GM12878 (cell line): ENCODE measurements at regions not wholly inside any gene's neighbourhood (a gene's known extent, or its start where the extent isn't known, plus 50 kb on each side); places are given as distances from the start of the nearest gene placed in this dataset.

Experiments used
- CBFB ChIP-seq: IDR thresholded peaks from 2 replicates; pipeline ENCODE4 v1.6.1; 2016; ENCODE audit warnings: antibody characterized with exemption, low read depth
- CBX5 ChIP-seq: sonication (generic); IDR thresholded peaks from 2 replicates; pipeline ENCODE4 v1.6.1; 2016; ENCODE audit warnings: low read depth, moderate library complexity, mild to moderate bottlenecking, inconsistent platforms
- ESRRA ChIP-seq: IDR thresholded peaks from 2 replicates; pipeline ENCODE4 v1.6.1; 2012; ENCODE audit warnings: mild to moderate bottlenecking, low read length, improper control_type of control experiment
- IKZF1 ChIP-seq: fragments of 450-650 bp; conservative IDR thresholded peaks from 2 replicates; pipeline ENCODE4 v1.6.1; 2017; ENCODE audit warnings: antibody characterized with exemption, mild to moderate bottlenecking
- JUND ChIP-seq: IDR thresholded peaks from 2 replicates; pipeline ENCODE4 v1.6.1; 2012; ENCODE audit warnings: low read depth, mild to moderate bottlenecking, low read length, improper control_type of control experiment, moderate library complexity
- MTA2 ChIP-seq: fragments of 450-650 bp; IDR thresholded peaks from 2 replicates; pipeline ENCODE4 v1.6.1; 2016; ENCODE audit warnings: low read depth, mild to moderate bottlenecking, moderate library complexity
- NBN ChIP-seq: fragments of 450-650 bp; IDR thresholded peaks from 2 replicates; pipeline ENCODE4 v1.6.1; 2016
- NFYA ChIP-seq: IDR thresholded peaks from 2 replicates; pipeline ENCODE4 v1.6.1; 2011; ENCODE audit warnings: low read depth, mild to moderate bottlenecking, low read length, improper control_type of control experiment, borderline replicate concordance
- NFYB ChIP-seq: IDR thresholded peaks from 2 replicates; pipeline ENCODE4 v1.6.1; 2011; ENCODE audit warnings: low read depth, mild to moderate bottlenecking, low read length, improper control_type of control experiment, moderate library complexity; ENCODE audit not compliant: insufficient read depth
- NR2C1 ChIP-seq: fragments of 450-650 bp; IDR thresholded peaks from 2 replicates; pipeline ENCODE4 v1.6.1; 2017; ENCODE audit warnings: antibody characterized with exemption, mild to moderate bottlenecking, moderate library complexity
- PAX5 ChIP-seq: IDR thresholded peaks from 2 replicates; pipeline ENCODE4 v1.6.1; 2011; ENCODE audit warnings: low read depth, low read length, borderline replicate concordance
- POLR2AphosphoS2 ChIP-seq: IDR thresholded peaks from 2 replicates; pipeline ENCODE4 v1.6.1; 2011; ENCODE audit warnings: low read depth, mild to moderate bottlenecking, low read length, improper control_type of control experiment, moderate library complexity
- RB1 ChIP-seq: fragments of 450-650 bp; formaldehyde crosslinking; IDR thresholded peaks from 2 replicates; pipeline ENCODE4 v1.6.1; 2017; ENCODE audit warnings: mild to moderate bottlenecking, borderline replicate concordance
- SMC3 ChIP-seq: IDR thresholded peaks from 2 replicates; pipeline ENCODE4 v1.6.1; 2011; ENCODE audit warnings: low read length, improper control_type of control experiment, borderline replicate concordance
- SRF ChIP-seq, 2 experiments: IDR thresholded peaks; 2 replicates each; pipeline ENCODE4 v1.6.1; 2011; ENCODE audit warnings: low read depth in 2 of 2, low read length in 2 of 2, mild to moderate bottlenecking in 1 of 2, moderate library complexity in 1 of 2
- TAF1 ChIP-seq: IDR thresholded peaks from 2 replicates; pipeline ENCODE4 v1.6.1; 2011; ENCODE audit warnings: mild to moderate bottlenecking, low read depth, low read length, borderline replicate concordance
- TARDBP ChIP-seq: IDR thresholded peaks from 2 replicates; pipeline ENCODE4 v1.6.1; 2016; ENCODE audit warnings: borderline replicate concordance
- TCF3 ChIP-seq: IDR thresholded peaks from 2 replicates; pipeline ENCODE4 v1.6.1; 2012; ENCODE audit warnings: low read depth, mild to moderate bottlenecking, low read length, borderline replicate concordance; ENCODE audit not compliant: insufficient read depth
- YY1 ChIP-seq: IDR thresholded peaks from 2 replicates; pipeline ENCODE4 v1.6.1; 2011; ENCODE audit warnings: low read depth, mild to moderate bottlenecking, low read length
- ZBED1 ChIP-seq: IDR thresholded peaks from 2 replicates; pipeline ENCODE4 v1.6.1; 2016; ENCODE audit warnings: borderline replicate concordance
- ZBTB11 ChIP-seq: fragments of 450-650 bp; formaldehyde crosslinking; IDR thresholded peaks from 2 replicates; pipeline ENCODE4 v1.5.0; 2022; ENCODE audit warnings: mild to moderate bottlenecking, missing genetic modification characterization
- ZNF24 ChIP-seq: fragments of 450-650 bp; IDR thresholded peaks from 2 replicates; pipeline ENCODE4 v1.6.1; 2017; ENCODE audit warnings: antibody characterized with exemption, mild to moderate bottlenecking
- TF ChIP-seq, protein P1 (sequence below): fragments of 150-350 bp; IDR thresholded peaks from 2 replicates; pipeline ENCODE4 v1.6.1; 2014; ENCODE audit warnings: mild to moderate bottlenecking, low read depth, low read length
- TF ChIP-seq, protein P2 (sequence below): fragments of 450-650 bp; IDR thresholded peaks from 2 replicates; pipeline ENCODE4 v1.6.1; 2016; ENCODE audit warnings: mild to moderate bottlenecking, moderate library complexity, borderline replicate concordance

DNA sequence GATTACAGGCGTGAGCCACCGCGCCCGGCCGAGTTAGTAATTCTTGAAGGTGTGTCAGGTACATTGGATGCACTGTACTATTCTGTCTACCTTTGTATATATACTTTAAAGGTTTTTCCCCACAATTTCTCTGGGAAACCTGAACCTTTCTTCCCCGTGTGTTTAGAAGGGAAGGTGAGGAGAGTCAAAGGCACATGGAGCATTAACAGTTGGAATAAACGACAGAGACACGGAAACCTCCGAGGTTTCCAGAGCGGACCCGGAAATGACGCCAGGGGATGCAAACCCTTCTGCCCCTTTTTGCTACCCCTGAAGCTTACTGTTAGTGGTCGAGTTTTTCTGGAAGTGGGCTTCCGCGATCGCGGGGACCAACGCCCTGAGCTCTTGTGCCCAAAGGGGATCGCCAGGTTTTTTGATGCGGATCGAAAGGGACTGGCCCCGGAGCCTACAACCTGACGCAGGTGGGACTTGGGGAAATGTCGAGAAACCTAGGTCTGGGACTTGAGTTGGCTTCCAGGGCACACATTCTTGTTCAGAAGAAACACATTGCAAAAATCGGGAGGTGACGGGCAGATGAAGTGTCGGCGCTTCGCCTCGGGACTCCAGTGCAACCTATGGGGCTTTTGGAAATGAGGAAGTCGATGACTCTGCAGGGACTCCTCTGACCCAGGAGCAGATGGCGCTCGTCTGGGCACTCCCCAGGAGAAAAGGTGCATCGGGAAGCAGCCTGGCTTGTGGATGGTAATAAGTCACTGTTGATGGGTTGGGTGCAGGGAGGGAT, 218.2 kb downstream of the OR2B2 start (continued):
- TF ChIP-seq ZBTB11 (CRISPR knock-in tag): no peak
- no peak for TF ChIP-seq TCF3
- no peak for TF ChIP-seq ESRRA
- TF ChIP-seq CBX5: no peak
- TF ChIP-seq RB1: no peak
- TF ChIP-seq NFYB: no peak
- TF ChIP-seq, protein P1, sequence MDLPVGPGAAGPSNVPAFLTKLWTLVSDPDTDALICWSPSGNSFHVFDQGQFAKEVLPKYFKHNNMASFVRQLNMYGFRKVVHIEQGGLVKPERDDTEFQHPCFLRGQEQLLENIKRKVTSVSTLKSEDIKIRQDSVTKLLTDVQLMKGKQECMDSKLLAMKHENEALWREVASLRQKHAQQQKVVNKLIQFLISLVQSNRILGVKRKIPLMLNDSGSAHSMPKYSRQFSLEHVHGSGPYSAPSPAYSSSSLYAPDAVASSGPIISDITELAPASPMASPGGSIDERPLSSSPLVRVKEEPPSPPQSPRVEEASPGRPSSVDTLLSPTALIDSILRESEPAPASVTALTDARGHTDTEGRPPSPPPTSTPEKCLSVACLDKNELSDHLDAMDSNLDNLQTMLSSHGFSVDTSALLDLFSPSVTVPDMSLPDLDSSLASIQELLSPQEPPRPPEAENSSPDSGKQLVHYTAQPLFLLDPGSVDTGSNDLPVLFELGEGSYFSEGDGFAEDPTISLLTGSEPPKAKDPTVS: no peak
- TF ChIP-seq NFYA: no peak
- peak; percentile 56 for TF ChIP-seq IKZF1
- no peak for TF ChIP-seq ZBED1
- TF ChIP-seq TARDBP: peak; percentile 34; the same call in 1 of the 2 replicates
- no peak for TF ChIP-seq CBFB
- TF ChIP-seq MTA2: no peak
- no peak for TF ChIP-seq SRF (IDR thresholded peaks at IDR 0.05; ENCODE audit: low read depth in 2 of 2, low read length in 2 of 2)
- TF ChIP-seq ZNF24: no peak
- no peak for TF ChIP-seq NBN
- TF ChIP-seq, protein P2, sequence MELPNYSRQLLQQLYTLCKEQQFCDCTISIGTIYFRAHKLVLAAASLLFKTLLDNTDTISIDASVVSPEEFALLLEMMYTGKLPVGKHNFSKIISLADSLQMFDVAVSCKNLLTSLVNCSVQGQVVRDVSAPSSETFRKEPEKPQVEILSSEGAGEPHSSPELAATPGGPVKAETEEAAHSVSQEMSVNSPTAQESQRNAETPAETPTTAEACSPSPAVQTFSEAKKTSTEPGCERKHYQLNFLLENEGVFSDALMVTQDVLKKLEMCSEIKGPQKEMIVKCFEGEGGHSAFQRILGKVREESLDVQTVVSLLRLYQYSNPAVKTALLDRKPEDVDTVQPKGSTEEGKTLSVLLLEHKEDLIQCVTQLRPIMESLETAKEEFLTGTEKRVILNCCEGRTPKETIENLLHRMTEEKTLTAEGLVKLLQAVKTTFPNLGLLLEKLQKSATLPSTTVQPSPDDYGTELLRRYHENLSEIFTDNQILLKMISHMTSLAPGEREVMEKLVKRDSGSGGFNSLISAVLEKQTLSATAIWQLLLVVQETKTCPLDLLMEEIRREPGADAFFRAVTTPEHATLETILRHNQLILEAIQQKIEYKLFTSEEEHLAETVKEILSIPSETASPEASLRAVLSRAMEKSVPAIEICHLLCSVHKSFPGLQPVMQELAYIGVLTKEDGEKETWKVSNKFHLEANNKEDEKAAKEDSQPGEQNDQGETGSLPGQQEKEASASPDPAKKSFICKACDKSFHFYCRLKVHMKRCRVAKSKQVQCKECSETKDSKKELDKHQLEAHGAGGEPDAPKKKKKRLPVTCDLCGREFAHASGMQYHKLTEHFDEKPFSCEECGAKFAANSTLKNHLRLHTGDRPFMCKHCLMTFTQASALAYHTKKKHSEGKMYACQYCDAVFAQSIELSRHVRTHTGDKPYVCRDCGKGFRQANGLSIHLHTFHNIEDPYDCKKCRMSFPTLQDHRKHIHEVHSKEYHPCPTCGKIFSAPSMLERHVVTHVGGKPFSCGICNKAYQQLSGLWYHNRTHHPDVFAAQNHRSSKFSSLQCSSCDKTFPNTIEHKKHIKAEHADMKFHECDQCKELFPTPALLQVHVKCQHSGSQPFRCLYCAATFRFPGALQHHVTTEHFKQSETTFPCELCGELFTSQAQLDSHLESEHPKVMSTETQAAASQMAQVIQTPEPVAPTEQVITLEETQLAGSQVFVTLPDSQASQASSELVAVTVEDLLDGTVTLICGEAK: peak; percentile 73; the same call in 1 of the 2 replicates
- TF ChIP-seq JUND: no peak
- no peak for TF ChIP-seq NR2C1
- no peak; the same call in 1 of the 2 replicates for TF ChIP-seq TAF1
- TF ChIP-seq PAX5: no peak
- TF ChIP-seq POLR2AphosphoS2: no peak
- TF ChIP-seq SMC3: no peak
- 0 out of 2 replicates have a peak, but pooled peaks have one; percentile 38 for TF ChIP-seq YY1
